HG02642 (cell line): ENCODE measurements at regions not wholly inside any gene's neighbourhood (a gene's known extent, or its start where the extent isn't known, plus 50 kb on each side); places are given as distances from the start of the nearest gene placed in this dataset.
A peak's percentile ranks its signal among the peaks of the same experiment; 100 is the strongest.

Source experiments
- ATAC-seq: cut with Tn5 transposase; IDR thresholded peaks from one replicate; pipeline ENCODE4 v1.9.1; 2021; ENCODE audit warnings: mild to moderate bottlenecking; ENCODE audit not compliant: unreplicated experiment, poor library complexity

GRCh38 chr17:69818467-69818866, 256.6 kb upstream of the KCNJ16 start:
- ATAC-seq: no peak

GRCh38 chr17:69819316-69820087, 255.5 kb upstream of the KCNJ16 start:
- no peak for ATAC-seq

DNA sequence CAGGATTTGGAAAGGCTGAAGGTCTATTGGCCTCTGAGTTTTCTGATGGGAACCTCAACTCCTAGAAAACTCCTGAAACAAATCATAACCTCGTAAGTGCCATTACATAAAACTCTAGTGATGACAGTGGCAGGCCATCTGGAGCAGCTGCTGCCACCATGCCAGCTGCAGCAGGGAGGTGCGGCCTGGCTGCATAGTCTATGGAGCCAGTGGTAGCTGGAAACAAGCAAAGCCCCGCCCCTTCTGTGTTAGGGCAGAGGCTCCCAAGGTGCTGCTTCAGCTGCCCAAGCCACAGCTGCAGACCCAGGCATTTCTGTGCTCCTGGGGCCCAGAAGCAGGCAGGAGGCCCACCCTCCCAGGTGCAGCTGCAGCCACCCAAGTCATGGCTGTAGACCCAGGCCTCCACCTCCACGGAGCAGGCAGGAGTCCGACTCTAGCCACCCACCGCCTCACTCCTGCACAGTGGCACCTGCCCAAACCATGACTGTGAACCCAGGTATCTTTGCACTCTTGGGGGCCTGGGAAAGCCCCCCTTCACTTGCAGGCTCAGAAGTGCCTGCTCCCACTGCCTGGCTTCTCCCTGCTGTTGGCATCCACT, 254.1 kb upstream of the KCNJ16 start:
- no peak for ATAC-seq

DNA sequence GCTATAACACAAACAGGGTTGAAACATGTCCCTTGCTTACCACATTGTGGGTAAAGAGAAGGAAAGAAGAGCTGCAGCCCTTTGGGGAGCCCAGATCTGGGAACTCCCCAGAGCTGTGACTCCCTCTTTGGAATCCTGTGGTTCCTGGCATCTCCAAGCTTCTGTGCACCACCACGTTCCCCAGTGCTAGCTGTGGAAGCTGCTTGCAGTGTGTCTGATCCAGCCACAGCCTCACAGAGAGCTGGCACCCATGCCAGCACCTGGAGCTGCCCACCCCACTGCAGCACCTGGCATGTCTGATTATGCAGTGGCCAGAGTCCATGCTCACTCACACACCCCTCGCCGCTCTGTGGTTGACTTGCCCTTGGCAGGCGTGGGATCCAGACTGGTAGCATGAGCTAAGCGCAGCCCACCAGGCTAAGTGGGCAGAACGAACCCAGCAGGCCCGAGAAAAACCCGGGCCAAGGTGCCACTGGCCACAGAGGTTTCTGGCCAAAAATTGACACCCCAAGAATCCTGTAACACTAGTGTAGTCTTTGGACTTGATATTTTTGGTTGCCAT, 252.6 kb upstream of the KCNJ16 start:
- no peak for ATAC-seq

- no peak for ATAC-seq
These were observed 246.9 kb upstream of the KCNJ16 start for GRCh38 chr17:69828087-69828486.

DNA sequence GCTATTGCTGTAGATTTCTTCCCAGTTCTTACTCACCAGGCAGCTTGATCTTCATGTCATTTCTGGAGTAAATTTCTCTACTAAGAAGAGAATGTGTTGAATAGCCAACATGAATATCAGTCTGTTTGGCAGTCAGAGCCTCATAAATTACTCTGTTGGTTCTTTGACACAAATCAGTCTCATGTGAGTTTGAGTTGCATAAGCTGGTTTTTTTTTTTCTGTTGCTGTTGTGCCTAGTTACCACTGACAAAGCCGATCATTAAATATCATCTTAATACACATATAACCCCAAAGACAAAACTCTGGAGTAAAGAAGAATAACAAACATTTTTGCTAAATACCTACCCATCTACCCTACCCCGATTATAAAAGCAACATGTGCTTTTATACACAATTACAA, 240.5 kb upstream of the KCNJ16 start:
- no peak for ATAC-seq

DNA sequence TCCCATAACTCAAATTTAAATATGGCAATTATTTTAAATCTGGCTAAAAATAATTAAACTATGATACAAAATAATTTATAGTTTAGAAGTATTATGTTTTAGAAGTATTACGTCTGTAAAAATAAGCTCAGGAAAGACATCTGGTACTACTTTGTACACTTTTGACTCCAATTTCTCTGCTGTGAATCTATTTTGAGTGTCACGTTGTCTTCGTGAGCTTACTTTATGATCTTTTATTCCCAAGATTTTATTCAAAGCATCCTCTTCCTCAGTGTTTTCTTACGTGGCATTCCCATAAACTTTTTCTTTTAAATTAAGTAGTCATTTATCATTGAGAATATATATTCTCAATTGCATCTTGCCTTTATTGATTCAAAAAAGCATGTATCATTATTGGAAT, 223.3 kb upstream of the KCNJ16 start:
- ATAC-seq: no peak

- no peak for ATAC-seq
These were observed 221.3 kb upstream of the KCNJ16 start for GRCh38 chr17:69853541-69854224.

DNA sequence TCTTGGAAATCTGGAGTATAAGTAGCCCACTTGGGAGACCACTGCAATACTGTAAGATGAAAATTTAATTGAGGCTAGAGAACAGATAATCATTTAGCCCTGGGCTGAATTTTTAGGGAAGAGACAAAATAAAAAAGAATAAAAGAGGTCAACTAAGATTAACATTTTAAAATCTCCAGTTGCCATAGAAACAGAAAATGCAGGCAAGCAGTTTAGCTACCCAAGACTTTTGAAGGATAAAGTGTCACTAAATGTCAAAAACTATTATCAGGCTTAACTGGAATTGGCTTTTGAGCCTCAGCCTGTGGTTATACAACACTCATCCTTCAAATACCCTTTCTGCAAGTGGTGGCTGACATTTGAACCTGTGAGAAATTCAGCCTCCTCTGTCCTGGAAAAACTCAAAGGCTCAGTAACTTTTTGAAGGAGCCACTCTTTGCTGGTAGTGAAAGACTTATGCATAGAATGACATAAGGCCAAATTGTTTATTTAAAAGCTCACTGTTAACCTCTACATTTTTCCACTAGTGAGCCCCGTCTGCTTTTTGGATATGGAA, 220.7 kb upstream of the KCNJ16 start:
- no peak for ATAC-seq

- ATAC-seq: no peak
These were observed 218.1 kb upstream of the KCNJ16 start for GRCh38 chr17:69856946-69857345.

- no peak for ATAC-seq
These were observed 217.6 kb upstream of the KCNJ16 start for GRCh38 chr17:69857412-69857835.

GRCh38 chr17:69858460-69858859, 216.6 kb upstream of the KCNJ16 start:
- ATAC-seq: no peak

DNA sequence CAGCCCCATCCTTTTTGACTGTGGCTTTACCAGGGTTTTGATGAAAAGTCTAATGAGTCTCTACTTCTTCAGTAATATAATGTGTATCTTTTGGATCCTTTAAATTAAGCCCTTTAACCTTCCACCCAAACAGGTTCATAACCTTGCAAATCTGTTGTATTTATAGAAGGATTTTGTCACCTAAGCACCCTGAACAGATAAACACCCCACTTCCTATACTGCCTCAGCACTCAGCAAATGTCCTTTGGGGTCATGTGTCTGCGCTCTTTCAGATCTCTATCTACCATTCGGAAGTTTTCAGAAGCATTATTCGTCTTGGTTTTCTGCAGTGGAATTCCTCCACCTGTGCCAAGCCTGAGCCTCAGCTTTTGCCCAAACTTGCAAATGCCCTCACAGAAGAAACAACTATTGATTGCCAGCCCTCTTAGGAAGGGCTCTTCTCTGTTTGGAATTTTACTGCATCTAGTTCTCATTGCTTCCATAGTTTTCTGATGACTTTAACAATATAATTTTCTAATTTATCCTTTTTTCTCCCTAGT, 214.8 kb upstream of the KCNJ16 start:
- ATAC-seq: no peak

GRCh38 chr17:69864462-69864861, 210.6 kb upstream of the KCNJ16 start:
- no peak for ATAC-seq

- peak; percentile 81 for ATAC-seq
These were observed 205.4 kb upstream of the KCNJ16 start for GRCh38 chr17:69869667-69870066.

GRCh38 chr17:69870091-69870530, 204.9 kb upstream of the KCNJ16 start:
- peak; percentile 65 for ATAC-seq

GRCh38 chr17:69870751-69871199, 204.2 kb upstream of the KCNJ16 start:
- no peak for ATAC-seq

DNA sequence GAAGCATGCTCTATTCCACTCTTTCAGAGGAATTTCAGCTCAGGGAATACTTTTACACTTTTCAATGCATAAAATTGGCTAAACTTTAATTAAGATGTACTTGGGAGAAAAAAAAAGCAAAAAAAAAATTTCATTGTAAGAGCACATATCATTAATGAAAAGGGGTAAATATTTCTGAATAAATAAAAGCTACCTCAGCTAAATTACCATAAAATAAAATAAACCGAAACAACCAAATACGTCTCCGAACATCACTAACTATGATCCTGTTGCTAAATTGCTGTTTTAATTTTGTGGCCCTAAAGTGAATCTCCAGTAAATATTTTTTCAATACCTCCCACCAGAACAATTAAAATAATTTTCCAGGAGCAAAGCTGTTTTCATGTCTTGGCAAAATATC, 203.7 kb upstream of the KCNJ16 start:
- no peak for ATAC-seq

DNA sequence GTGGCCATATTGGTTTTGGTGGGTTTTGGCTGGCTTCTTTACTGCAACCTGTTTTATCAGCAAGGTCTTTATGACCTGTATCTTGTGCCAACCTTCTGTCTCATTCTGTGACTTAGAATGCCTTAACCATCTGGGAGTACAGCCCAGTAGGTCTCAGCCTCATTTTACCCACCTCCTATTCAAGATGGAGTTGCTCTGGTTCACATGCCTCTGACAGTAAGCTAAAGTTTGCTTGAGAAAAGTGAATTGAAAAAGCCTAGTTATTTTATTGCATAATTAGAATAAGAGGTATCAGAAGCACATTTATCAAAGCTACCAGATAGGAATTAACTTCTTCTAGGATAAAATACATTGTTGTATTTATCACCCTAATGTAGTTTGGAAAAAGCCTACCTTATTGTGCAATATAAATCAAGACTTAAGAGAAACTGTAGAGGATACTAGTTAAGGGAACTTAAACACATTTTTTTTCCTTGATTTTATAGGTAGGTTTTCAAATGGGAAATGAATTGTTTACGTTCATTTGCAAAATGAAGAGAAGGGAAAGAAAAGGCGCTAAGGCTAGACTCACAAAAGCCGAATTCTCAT, 202.3 kb upstream of the KCNJ16 start:
- ATAC-seq: no peak

- ATAC-seq: no peak
These were observed 200.8 kb upstream of the KCNJ16 start for GRCh38 chr17:69874175-69874670.
